ENCODE measurements at regions not wholly inside any gene's neighbourhood (a gene's known extent, or its start where the extent isn't known, plus 50 kb on each side); places are given as distances from the start of the nearest gene placed in this dataset.

GRCh38 chr7:120023494-120024167 is 249.3 kb upstream of the KCND2 start:
- TF ChIP-seq, protein P1, sequence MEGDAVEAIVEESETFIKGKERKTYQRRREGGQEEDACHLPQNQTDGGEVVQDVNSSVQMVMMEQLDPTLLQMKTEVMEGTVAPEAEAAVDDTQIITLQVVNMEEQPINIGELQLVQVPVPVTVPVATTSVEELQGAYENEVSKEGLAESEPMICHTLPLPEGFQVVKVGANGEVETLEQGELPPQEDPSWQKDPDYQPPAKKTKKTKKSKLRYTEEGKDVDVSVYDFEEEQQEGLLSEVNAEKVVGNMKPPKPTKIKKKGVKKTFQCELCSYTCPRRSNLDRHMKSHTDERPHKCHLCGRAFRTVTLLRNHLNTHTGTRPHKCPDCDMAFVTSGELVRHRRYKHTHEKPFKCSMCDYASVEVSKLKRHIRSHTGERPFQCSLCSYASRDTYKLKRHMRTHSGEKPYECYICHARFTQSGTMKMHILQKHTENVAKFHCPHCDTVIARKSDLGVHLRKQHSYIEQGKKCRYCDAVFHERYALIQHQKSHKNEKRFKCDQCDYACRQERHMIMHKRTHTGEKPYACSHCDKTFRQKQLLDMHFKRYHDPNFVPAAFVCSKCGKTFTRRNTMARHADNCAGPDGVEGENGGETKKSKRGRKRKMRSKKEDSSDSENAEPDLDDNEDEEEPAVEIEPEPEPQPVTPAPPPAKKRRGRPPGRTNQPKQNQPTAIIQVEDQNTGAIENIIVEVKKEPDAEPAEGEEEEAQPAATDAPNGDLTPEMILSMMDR (IDR thresholded peaks at IDR 0.05): no peak
- H3K9me3 ChIP-seq: no peaks in the 10 kb centered on the region
- H3K36me3 ChIP-seq: no peaks in the 10 kb centered on the region
- no peaks in the 10 kb centered on the region for H3K27me3 ChIP-seq
- no peak for ATAC-seq
- no peak for FAIRE-seq
- H3K4me3 ChIP-seq: no peak overlapping the region
- no peak overlapping the region for H3K27ac ChIP-seq
- no peak for DNase-seq
- 66 to 73% methylated on average over 4 of the region's 4 CpGs for WGBS, 2 donors
- intact Hi-C loops (cut with DNase I): no loop called here
- no peaks in the 10 kb centered on the region for H3K4me1 ChIP-seq

- H3K36me3 ChIP-seq: no peaks in the 10 kb centered on the region
- H3K27ac ChIP-seq: no peak overlapping the region
- no peaks in the 10 kb centered on the region for H3K27me3 ChIP-seq
- H3K4me1 ChIP-seq: no peaks in the 10 kb centered on the region
- DNase-seq (no peak), FAIRE-seq (no peak), ATAC-seq (no peak)
- TF ChIP-seq, protein P1 (IDR thresholded peaks at IDR 0.05): no peak
- WGBS, 2 donors: 50 to 66% methylated on average over 4 of the region's 4 CpGs
- intact Hi-C loops (cut with DNase I): no loop called here
- H3K9me3 ChIP-seq: peaks cover 0 to 4% (median 0%) of the 10 kb centered on the region in 4 donors
- no peak overlapping the region for H3K4me3 ChIP-seq
Measured at GRCh38 chr7:120028636-120029035, 244.3 kb upstream of the KCND2 start.

GRCh38 chr7:120030876-120031275 is 242.1 kb upstream of the KCND2 start:
- intact Hi-C loops (cut with DNase I): no loop called here
- no peak overlapping the region for H3K27ac ChIP-seq
- H3K9me3 ChIP-seq: peaks cover 0 to 4% (median 0%) of the 10 kb centered on the region in 4 donors
- DNase-seq (no peak), ATAC-seq (no peak), FAIRE-seq (no peak)
- TF ChIP-seq, protein P1 (IDR thresholded peaks at IDR 0.05): no peak
- no peaks in the 10 kb centered on the region for H3K27me3 ChIP-seq
- H3K4me1 ChIP-seq: no peaks in the 10 kb centered on the region
- H3K36me3 ChIP-seq: no peaks in the 10 kb centered on the region
- H3K4me3 ChIP-seq: no peak overlapping the region
- 28 to 40% methylated on average over 1 of the region's 1 CpG for WGBS, 2 donors

- H3K9me3 ChIP-seq: peaks cover 0 to 4% (median 0%) of the 10 kb centered on the region in 4 donors
- TF ChIP-seq, protein P1 (IDR thresholded peaks at IDR 0.05): no peak
- intact Hi-C loops (cut with DNase I): no loop called here
- WGBS, 2 donors: 52 to 65% methylated on average over 2 of the region's 2 CpGs
- FAIRE-seq (no peak), ATAC-seq (no peak), DNase-seq (no peak)
- H3K27me3 ChIP-seq: no peaks in the 10 kb centered on the region
- no peak overlapping the region for H3K27ac ChIP-seq
- no peaks in the 10 kb centered on the region for H3K36me3 ChIP-seq
- no peak overlapping the region for H3K4me3 ChIP-seq
- no peaks in the 10 kb centered on the region for H3K4me1 ChIP-seq
Measured at GRCh38 chr7:120033114-120033513, 239.9 kb upstream of the KCND2 start.

DNA sequence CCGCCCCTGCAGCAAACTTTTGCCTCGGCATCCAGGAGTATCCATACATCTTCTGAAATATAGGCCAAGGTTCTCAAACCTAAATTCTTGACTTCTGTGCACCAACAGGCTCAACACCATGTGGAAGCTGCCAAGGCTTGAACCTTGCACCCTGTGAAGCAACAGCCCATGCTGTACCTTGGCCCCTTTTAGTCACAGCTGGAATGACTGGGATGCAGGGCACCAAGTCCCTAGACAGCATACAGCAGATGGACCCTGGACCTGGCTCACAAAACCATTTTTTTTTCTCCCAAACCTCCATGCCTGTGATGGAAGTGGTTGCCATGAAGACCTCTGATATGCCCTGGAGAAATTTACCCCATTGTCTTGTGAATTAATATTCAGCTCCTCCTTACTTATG is 233.8 kb upstream of the KCND2 start:
- ATAC-seq: no peak
- DNase-seq: no peak
- Histone ChIP-seq H3K27ac (no peak overlapping the region), H3K36me3 (no peaks in the 10 kb centered on the region), H3K4me3 (no peak overlapping the region), H3K4me1 (no peaks in the 10 kb centered on the region), H3K9me3 (no peaks in the 10 kb centered on the region), H3K27me3 (no peaks in the 10 kb centered on the region)
- TF ChIP-seq, protein P1 (IDR thresholded peaks at IDR 0.05): no peak
- 63 to 89% methylated on average over 2 of the region's 2 CpGs for WGBS, 2 donors
- FAIRE-seq: no peak
- intact Hi-C loops (cut with DNase I): no loop called here
